Brain microvascular endothelial cell (primary cell): ENCODE measurements at regions not wholly inside any gene's neighbourhood (a gene's known extent, or its start where the extent isn't known, plus 50 kb on each side); places are given as distances from the start of the nearest gene placed in this dataset.

Source experiments
- DNase-seq: peaks from one replicate; pipeline ENCODE4 v3.0.0-alpha.2; 2020
- H3K27ac ChIP-seq: fragments of 250-450 bp; sonication (Bioruptor Pico); 2 replicates; pipeline ENCODE4 v1.5.1; 2020; ENCODE audit warnings: mild to moderate bottlenecking, moderate library complexity
- H3K27me3 ChIP-seq: fragments of 250-450 bp; sonication (Bioruptor Pico); replicated peaks from 2 replicates; pipeline ENCODE4 v1.5.1; 2020; ENCODE audit warnings: mild to moderate bottlenecking
- H3K36me3 ChIP-seq: fragments of 250-450 bp; sonication (Bioruptor Pico); replicated peaks from 2 replicates; pipeline ENCODE4 v1.5.1; 2020; ENCODE audit warnings: mild to moderate bottlenecking
- H3K4me3 ChIP-seq: 2 replicates; pipeline ENCODE4 v1.5.1; 2011; ENCODE audit warnings: low read depth, mild to moderate bottlenecking, control low read depth, low read length, moderate library complexity
- in situ Hi-C: cut with HindIII; loops from 2 replicates; pipeline ENCODE4 v1.10.0; 2017; ENCODE audit warnings: low sequenced_read_pairs, low pct_ligation_motif_present
- TF ChIP-seq, protein P1 (sequence below): IDR thresholded peaks from 2 replicates; pipeline ENCODE4 v1.5.1; 2011; ENCODE audit warnings: low read depth, mild to moderate bottlenecking, moderate library complexity, low read length, control low read depth, inconsistent platforms; ENCODE audit errors: missing control alignments

GRCh38 chr1:106722466-106722865 lies 334.0 kb upstream of the PRMT6 start:
- Histone ChIP-seq H3K36me3 (no peaks in the 10 kb centered on the region), H3K4me3 (no peak overlapping the region), H3K27ac (no peak overlapping the region), H3K27me3 (no peaks in the 10 kb centered on the region)
- no peak for DNase-seq
- in situ Hi-C loops: no loop called here
- TF ChIP-seq, protein P1, sequence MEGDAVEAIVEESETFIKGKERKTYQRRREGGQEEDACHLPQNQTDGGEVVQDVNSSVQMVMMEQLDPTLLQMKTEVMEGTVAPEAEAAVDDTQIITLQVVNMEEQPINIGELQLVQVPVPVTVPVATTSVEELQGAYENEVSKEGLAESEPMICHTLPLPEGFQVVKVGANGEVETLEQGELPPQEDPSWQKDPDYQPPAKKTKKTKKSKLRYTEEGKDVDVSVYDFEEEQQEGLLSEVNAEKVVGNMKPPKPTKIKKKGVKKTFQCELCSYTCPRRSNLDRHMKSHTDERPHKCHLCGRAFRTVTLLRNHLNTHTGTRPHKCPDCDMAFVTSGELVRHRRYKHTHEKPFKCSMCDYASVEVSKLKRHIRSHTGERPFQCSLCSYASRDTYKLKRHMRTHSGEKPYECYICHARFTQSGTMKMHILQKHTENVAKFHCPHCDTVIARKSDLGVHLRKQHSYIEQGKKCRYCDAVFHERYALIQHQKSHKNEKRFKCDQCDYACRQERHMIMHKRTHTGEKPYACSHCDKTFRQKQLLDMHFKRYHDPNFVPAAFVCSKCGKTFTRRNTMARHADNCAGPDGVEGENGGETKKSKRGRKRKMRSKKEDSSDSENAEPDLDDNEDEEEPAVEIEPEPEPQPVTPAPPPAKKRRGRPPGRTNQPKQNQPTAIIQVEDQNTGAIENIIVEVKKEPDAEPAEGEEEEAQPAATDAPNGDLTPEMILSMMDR: no peak

DNA sequence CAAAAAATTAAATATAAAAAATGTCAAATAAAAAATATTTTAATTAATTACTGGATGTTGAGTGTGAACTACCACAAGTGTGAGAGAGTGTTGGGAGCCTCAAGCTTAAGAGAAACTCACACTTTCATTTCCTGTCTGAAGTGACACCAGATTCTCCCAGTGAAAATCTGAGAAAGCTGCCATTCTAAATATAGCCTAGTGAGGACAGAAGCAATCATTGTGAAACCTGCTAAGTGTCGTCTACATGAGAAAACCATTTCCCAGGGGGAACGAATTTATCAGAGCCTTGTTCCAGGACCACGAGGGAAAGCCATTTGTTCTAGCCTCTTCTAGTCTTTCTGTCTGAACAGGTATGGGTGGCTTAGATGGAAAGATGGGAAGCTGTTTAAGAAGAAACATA lies 329.3 kb upstream of the PRMT6 start:
- Histone ChIP-seq H3K27ac (no peak overlapping the region), H3K4me3 (no peak overlapping the region), H3K36me3 (no peaks in the 10 kb centered on the region), H3K27me3 (no peaks in the 10 kb centered on the region)
- in situ Hi-C loops: no loop called here
- TF ChIP-seq, protein P1: no peak
- DNase-seq: no peak

DNA sequence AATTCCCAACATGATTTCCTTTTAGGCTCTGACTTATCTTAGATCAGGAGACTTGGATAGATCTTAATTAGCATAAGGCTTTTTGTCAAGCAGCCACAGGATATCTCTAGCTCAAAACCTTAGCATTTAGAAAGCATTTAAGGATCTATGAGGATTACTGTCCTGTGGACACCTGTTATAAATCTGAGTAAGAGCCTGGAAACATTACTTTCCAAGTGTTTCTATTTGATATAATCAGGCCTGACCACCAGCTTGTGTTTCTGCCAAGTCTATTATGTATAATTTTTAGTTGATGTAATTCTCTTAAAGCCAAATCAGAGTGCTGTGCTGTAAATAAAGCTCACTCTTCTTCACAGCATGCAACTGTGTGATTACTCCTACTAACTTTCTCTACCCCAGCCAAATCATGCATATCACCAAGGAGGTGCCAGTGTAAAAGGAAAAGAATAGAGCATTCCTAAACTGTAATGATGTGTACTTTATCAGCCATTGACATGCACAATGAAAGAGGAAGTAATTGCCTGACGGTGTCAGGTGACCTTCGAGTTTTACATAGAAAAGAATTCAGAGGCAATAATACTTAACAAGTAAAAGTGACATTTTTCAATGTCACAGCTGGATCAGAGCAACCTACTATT lies 309.9 kb upstream of the PRMT6 start:
- TF ChIP-seq, protein P1: no peak
- Histone ChIP-seq H3K36me3 (no peaks in the 10 kb centered on the region), H3K27ac (no peak overlapping the region), H3K27me3 (no peaks in the 10 kb centered on the region), H3K4me3 (no peak overlapping the region)
- in situ Hi-C loops: no loop called here
- DNase-seq: no peak

DNA sequence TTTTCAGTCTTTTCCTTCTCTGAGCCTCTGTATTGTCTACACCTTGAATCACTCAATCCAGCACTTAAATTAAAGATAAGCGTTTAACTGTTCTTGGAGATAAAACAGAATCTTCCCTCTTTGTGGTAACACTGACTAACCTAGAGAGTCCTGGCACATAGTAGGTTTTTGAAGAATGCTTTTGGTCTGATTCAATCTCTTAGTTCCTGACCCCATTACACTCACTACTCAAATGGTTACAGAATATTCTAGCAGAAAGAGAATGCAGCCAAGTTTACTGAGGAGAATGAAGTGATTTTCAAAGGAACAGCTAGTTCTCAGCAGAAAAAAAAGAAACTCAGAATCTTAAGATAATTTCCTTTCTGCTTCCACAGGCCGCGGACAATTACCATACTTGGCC lies 309.2 kb upstream of the PRMT6 start:
- in situ Hi-C loops: no loop called here
- TF ChIP-seq, protein P1: no peak
- no peak for DNase-seq

DNA sequence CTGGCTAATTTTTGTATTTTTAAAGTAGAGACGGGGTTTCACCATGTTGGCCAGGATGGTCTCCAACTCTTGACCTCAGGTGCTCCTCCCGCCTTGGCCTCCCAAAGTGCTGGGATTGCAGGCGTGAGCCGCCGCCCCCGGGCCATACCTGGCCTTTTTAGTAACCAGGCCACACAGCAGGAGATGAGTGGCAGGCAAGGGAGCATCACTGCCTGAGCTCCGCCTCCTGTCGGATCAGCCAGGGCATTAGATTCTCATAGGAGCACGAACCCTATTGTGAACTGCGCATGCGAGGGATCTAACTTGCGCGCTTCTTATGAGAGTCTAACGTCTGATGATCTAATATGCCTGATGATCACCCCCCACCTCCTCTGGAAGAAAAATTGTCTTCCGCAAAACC lies 308.7 kb upstream of the PRMT6 start:
- H3K36me3 ChIP-seq: no peaks in the 10 kb centered on the region
- H3K27me3 ChIP-seq: no peaks in the 10 kb centered on the region
- H3K27ac ChIP-seq: no peak overlapping the region
- no peak for DNase-seq
- TF ChIP-seq, protein P1: no peak
- no peak overlapping the region for H3K4me3 ChIP-seq
- in situ Hi-C loops: no loop called here

More for the DNA sequence above, 309.2 kb upstream of the PRMT6 start:
- H3K27ac ChIP-seq: no peak overlapping the region
- no peaks in the 10 kb centered on the region for H3K36me3 ChIP-seq
- H3K27me3 ChIP-seq: no peaks in the 10 kb centered on the region
- no peak overlapping the region for H3K4me3 ChIP-seq

DNA sequence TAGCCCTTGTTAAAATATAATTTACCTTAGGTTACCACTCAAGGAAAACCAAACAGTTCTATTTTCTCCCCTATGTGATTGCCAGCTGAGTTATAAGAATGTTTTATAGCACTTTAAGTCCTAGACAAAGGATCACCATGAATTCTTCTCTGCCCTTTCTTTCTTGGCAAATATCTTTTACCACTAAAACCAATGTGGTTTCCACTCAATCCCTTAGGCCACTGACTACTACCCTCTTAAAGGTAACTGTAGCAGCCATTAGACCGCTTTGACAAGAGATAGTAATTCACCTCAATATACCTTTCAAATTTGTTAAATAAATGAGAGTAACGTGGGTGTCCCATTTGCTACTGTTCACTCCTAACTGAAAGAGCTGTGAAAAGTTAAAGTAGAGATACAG lies 307.9 kb upstream of the PRMT6 start:
- no peak for DNase-seq
- in situ Hi-C loops: no loop called here
- TF ChIP-seq, protein P1: no peak
- no peak overlapping the region for H3K4me3 ChIP-seq
- no peaks in the 10 kb centered on the region for H3K27me3 ChIP-seq
- no peak overlapping the region for H3K27ac ChIP-seq
- H3K36me3 ChIP-seq: no peaks in the 10 kb centered on the region
